Lung (tissue), 11 donors: ENCODE measurements at regions not wholly inside any gene's neighbourhood (a gene's known extent, or its start where the extent isn't known, plus 50 kb on each side); places are given as distances from the start of the nearest gene placed in this dataset.

Experiments
- ATAC-seq: fragments of 200-7000 bp; cut with Tn5 transposase; one replicate; pipeline ENCODE4 v1.9.1; 2020; ENCODE audit warnings: moderate number of reproducible peaks; ENCODE audit not compliant: insufficient read depth, low FRiP score
- DNase-seq, 3 donors: peaks; one replicate each; pipeline ENCODE4 v3.0.0-alpha.2; 2013 to 2017
- H3K27ac ChIP-seq, 2 donors: one replicate each; pipeline ENCODE4 v1.5.1; 2013; ENCODE audit warnings: mild to moderate bottlenecking in 2 of 2, moderate library complexity in 2 of 2, control low read depth in 1 of 2, inconsistent platforms in 1 of 2, low read depth in 1 of 2, low read length in 1 of 2
- H3K27me3 ChIP-seq, 3 donors: one replicate each; pipeline ENCODE4 v1.5.1; 2013; ENCODE audit warnings: low read length in 2 of 3; ENCODE audit not compliant: control insufficient read depth in 3 of 3, insufficient read depth in 3 of 3
- H3K36me3 ChIP-seq, 4 donors: one replicate each; pipeline ENCODE4 v1.5.1; 2013; ENCODE audit warnings: low read length in 4 of 4, mild to moderate bottlenecking in 1 of 4, moderate library complexity in 1 of 4; ENCODE audit not compliant: control insufficient read depth in 4 of 4, insufficient read depth in 4 of 4
- H3K4me1 ChIP-seq, 5 donors: one replicate each; pipeline ENCODE4 v1.5.1; 2013; ENCODE audit warnings: low read length in 5 of 5, mild to moderate bottlenecking in 2 of 5, moderate library complexity in 1 of 5; ENCODE audit not compliant: control insufficient read depth in 5 of 5, insufficient read depth in 5 of 5
- H3K4me3 ChIP-seq: one replicate; pipeline ENCODE4 v1.5.1; 2013; ENCODE audit warnings: mild to moderate bottlenecking, control low read depth, moderate library complexity
- H3K9ac ChIP-seq, 2 donors: one replicate each; pipeline ENCODE4 v1.5.1; 2013; ENCODE audit warnings: low read length in 2 of 2, control low read depth in 1 of 2; ENCODE audit not compliant: insufficient read depth in 1 of 2
- H3K9me3 ChIP-seq, 4 donors: one replicate each; pipeline ENCODE4 v1.5.1; 2013; ENCODE audit warnings: low read length in 3 of 4, mild to moderate bottlenecking in 1 of 4, moderate library complexity in 1 of 4; ENCODE audit not compliant: control insufficient read depth in 4 of 4, insufficient read depth in 3 of 4
- WGBS, 2 donors: extraction: QIAGEN DNeasy Blood & Tissue Kit; methylation state at CpG; one replicate each; pipeline ENCODE4 v1.1.7; 2013; 5-methylcytosine and 5-hydroxymethylcytosine counted together
- TF ChIP-seq, protein P1 (sequence below): IDR thresholded peaks from 2 replicates; pipeline ENCODE4 v1.5.1; 2012; ENCODE audit warnings: mild to moderate bottlenecking; ENCODE audit errors: control extremely low read depth, extremely low read depth
- donor health status: control.
- donor health status: control.
- donor health status: Bipolar disorder and iron deficiency.
- donor health status: healthy.
- donor health status: DM: yes; HTN: yes; CAD: no.

DNA sequence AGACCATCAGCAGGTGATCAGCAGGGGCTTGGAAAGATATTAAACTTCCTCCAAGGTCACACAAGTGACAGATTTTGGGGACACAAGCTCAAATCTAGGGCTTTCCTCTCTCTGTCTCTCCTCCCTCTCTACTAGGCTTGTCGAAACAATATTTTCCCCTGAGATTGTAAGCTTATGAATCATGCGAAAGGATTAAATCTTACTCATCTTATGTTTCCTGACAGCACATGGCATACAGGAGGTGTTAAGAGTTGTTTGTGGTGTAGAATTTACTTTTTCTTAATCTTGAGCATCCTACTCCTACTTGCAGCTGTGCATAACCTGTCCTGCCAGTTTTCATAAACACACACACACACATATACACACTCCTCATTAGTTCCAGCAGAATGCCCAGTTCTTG is 186.3 kb downstream of the MARCHF11 start:
- WGBS, 2 donors: 93 to 96% methylated on average over 2 of the region's 2 CpGs
- Histone ChIP-seq H3K9ac (no peak overlapping the region), H3K27ac (no peak overlapping the region), H3K27me3 (no peaks in the 10 kb centered on the region), H3K36me3 (no peaks in the 10 kb centered on the region), H3K4me3 (no peak overlapping the region), H3K9me3 (peaks cover 1 to 13% (median 3%) of the 10 kb centered on the region in 4 donors), H3K4me1 (peaks cover 0 to 9% (median 0%) of the 10 kb centered on the region in 5 donors)
- ATAC-seq (no peak), DNase-seq (no peak)
- TF ChIP-seq, protein P1, sequence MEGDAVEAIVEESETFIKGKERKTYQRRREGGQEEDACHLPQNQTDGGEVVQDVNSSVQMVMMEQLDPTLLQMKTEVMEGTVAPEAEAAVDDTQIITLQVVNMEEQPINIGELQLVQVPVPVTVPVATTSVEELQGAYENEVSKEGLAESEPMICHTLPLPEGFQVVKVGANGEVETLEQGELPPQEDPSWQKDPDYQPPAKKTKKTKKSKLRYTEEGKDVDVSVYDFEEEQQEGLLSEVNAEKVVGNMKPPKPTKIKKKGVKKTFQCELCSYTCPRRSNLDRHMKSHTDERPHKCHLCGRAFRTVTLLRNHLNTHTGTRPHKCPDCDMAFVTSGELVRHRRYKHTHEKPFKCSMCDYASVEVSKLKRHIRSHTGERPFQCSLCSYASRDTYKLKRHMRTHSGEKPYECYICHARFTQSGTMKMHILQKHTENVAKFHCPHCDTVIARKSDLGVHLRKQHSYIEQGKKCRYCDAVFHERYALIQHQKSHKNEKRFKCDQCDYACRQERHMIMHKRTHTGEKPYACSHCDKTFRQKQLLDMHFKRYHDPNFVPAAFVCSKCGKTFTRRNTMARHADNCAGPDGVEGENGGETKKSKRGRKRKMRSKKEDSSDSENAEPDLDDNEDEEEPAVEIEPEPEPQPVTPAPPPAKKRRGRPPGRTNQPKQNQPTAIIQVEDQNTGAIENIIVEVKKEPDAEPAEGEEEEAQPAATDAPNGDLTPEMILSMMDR: no peak

DNA sequence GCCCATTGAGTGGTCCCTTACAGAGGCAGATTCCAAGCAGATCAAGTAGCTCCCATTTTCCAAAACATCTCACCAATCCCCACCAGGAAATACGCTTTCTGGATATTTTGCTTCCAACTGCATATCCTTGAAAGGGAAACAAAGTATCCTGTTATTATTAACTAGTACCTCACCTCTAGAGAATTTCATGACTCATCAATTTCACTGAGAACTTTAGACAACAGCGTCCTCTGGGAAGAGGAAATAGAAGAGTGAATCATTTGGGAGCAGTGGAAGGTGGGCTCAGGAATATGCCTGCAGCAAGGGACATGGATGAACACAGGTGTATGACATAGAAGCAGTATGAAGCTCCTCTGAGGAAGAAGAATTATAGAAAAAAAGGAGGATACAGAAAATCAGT is 186.7 kb downstream of the MARCHF11 start:
- no peak for ATAC-seq
- H3K9ac ChIP-seq: no peak overlapping the region

DNA sequence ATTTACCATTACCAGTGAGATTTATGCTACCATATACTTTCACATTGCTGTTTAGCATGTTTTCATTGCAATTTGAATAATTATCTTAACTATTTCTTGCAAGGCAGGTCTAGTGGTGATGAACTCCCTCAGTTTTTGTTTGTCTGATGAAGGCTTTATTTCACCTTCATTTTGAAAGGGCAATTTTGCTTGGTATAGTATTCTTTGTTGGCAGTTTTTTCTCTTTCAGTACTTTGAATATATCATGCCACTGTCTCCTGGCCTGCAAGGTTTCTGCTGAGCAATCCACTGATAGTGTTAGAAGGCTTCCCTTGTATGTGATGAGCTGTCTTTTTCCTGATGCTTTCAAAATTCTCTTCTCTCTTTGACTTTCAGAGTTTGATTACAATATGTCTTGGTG is 188.0 kb downstream of the MARCHF11 start:
- DNase-seq (no peak), ATAC-seq (no peak)
- no peaks in the 10 kb centered on the region for H3K36me3 ChIP-seq
- no peak overlapping the region for H3K27ac ChIP-seq
- TF ChIP-seq, protein P1: no peak
- peaks cover 1 to 13% (median 3%) of the 10 kb centered on the region in 4 donors for H3K9me3 ChIP-seq
- H3K4me1 ChIP-seq: peaks cover 0 to 9% (median 0%) of the 10 kb centered on the region in 5 donors
- no peak overlapping the region for H3K4me3 ChIP-seq
- no peak overlapping the region for H3K9ac ChIP-seq
- no peaks in the 10 kb centered on the region for H3K27me3 ChIP-seq

More for the DNA sequence above, 186.7 kb downstream of the MARCHF11 start:
- H3K4me1 ChIP-seq: peaks cover 0 to 9% (median 0%) of the 10 kb centered on the region in 5 donors
- no peaks in the 10 kb centered on the region for H3K27me3 ChIP-seq
- DNase-seq: no peak
- no peaks in the 10 kb centered on the region for H3K36me3 ChIP-seq
- no peak overlapping the region for H3K4me3 ChIP-seq
- WGBS, 2 donors: 67 to 82% methylated on average over 2 of the region's 2 CpGs
- H3K27ac ChIP-seq: no peak overlapping the region
- TF ChIP-seq, protein P1: no peak
- H3K9me3 ChIP-seq: peaks cover 1 to 13% (median 3%) of the 10 kb centered on the region in 4 donors
